ENCODE measurements at regions not wholly inside any gene's neighbourhood (a gene's known extent, or its start where the extent isn't known, plus 50 kb on each side); places are given as distances from the start of the nearest gene placed in this dataset.

- H3K4me3 ChIP-seq (ENCODE audit: low read depth, low read length) = no peak overlapping the region
- TF ChIP-seq CTCF (IDR thresholded peaks at IDR 0.05; ENCODE audit: low read depth, low read length) = no peak
These were observed 50.1 kb upstream of the CREB5 start for GRCh38 chr7:28362182-28362581.

Measured in WI38 (cell line).